ENCODE measurements at regions not wholly inside any gene's neighbourhood (a gene's known extent, or its start where the extent isn't known, plus 50 kb on each side); places are given as distances from the start of the nearest gene placed in this dataset.

- DNase-seq (ENCODE audit: low read depth, low spot score): no peak
- H3K9me3 ChIP-seq (ENCODE audit: low read depth, low read length): no peaks in the 10 kb centered on the region
- no peak overlapping the region for H3K4me3 ChIP-seq
- no peaks in the 10 kb centered on the region for H3K36me3 ChIP-seq (ENCODE audit: insufficient read depth, low read length)
- H3K9ac ChIP-seq (ENCODE audit: insufficient read length): no peak overlapping the region
- TF ChIP-seq EZH2 (IDR thresholded peaks at IDR 0.05) (no peak), FOXP2 (optimal IDR thresholded peaks at IDR 0.05; ENCODE audit: control extremely low read depth, extremely low read length, insufficient read depth) (no peak), POLR2AphosphoS5 (IDR thresholded peaks at IDR 0.05; ENCODE audit: borderline replicate concordance, low read depth, low read length) (no peak)
- no peak overlapping the region for H3K27ac ChIP-seq
These were observed 61.6 kb upstream of the GYPA start for GRCh38 chr4:144202081-144202480.

- Histone ChIP-seq H3K9me3 (ENCODE audit: low read depth, low read length) (no peaks in the 10 kb centered on the region), H3K27ac (no peak overlapping the region), H3K36me3 (ENCODE audit: insufficient read depth, low read length) (no peaks in the 10 kb centered on the region), H3K4me3 (no peak overlapping the region), H3K9ac (ENCODE audit: insufficient read length) (no peak overlapping the region)
- TF ChIP-seq POLR2AphosphoS5 (IDR thresholded peaks at IDR 0.05; ENCODE audit: borderline replicate concordance, low read depth, low read length): no peak
- TF ChIP-seq FOXP2 (optimal IDR thresholded peaks at IDR 0.05; ENCODE audit: control extremely low read depth, extremely low read length, insufficient read depth): no peak
- DNase-seq (ENCODE audit: low read depth, low spot score): no peak
These were observed 62.6 kb upstream of the GYPA start for GRCh38 chr4:144203155-144203554.

GRCh38 chr4:144204431-144204830 lies 63.9 kb upstream of the GYPA start:
- no peak for DNase-seq (ENCODE audit: low read depth, low spot score)

GRCh38 chr4:144206711-144207110 lies 66.2 kb upstream of the GYPA start:
- Histone ChIP-seq H3K9ac (ENCODE audit: insufficient read length) (no peak overlapping the region), H3K4me3 (no peak overlapping the region), H3K9me3 (ENCODE audit: low read depth, low read length) (no peaks in the 10 kb centered on the region), H3K27ac (no peak overlapping the region), H3K36me3 (ENCODE audit: insufficient read depth, low read length) (no peaks in the 10 kb centered on the region)
- DNase-seq (ENCODE audit: low read depth, low spot score): no peak
- TF ChIP-seq FOXP2 (optimal IDR thresholded peaks at IDR 0.05; ENCODE audit: control extremely low read depth, extremely low read length, insufficient read depth) (no peak), POLR2AphosphoS5 (IDR thresholded peaks at IDR 0.05; ENCODE audit: borderline replicate concordance, low read depth, low read length) (no peak), EZH2 (IDR thresholded peaks at IDR 0.05) (no peak)

More at GRCh38 chr4:144204431-144204830, 63.9 kb upstream of the GYPA start:
- Histone ChIP-seq H3K9ac (ENCODE audit: insufficient read length) (no peak overlapping the region), H3K9me3 (ENCODE audit: low read depth, low read length) (no peaks in the 10 kb centered on the region), H3K4me3 (no peak overlapping the region), H3K36me3 (ENCODE audit: insufficient read depth, low read length) (no peaks in the 10 kb centered on the region), H3K27ac (no peak overlapping the region)
- TF ChIP-seq EZH2 (IDR thresholded peaks at IDR 0.05) (no peak), POLR2AphosphoS5 (IDR thresholded peaks at IDR 0.05; ENCODE audit: borderline replicate concordance, low read depth, low read length) (no peak), FOXP2 (optimal IDR thresholded peaks at IDR 0.05; ENCODE audit: control extremely low read depth, extremely low read length, insufficient read depth) (no peak)

GRCh38 chr4:144208074-144208473 lies 67.6 kb upstream of the GYPA start:
- Histone ChIP-seq H3K9me3 (ENCODE audit: low read depth, low read length) (no peaks in the 10 kb centered on the region), H3K4me3 (no peak overlapping the region), H3K27ac (no peak overlapping the region), H3K9ac (ENCODE audit: insufficient read length) (no peak overlapping the region), H3K36me3 (ENCODE audit: insufficient read depth, low read length) (no peaks in the 10 kb centered on the region)
- TF ChIP-seq EZH2 (IDR thresholded peaks at IDR 0.05) (no peak), POLR2AphosphoS5 (IDR thresholded peaks at IDR 0.05; ENCODE audit: borderline replicate concordance, low read depth, low read length) (no peak), FOXP2 (optimal IDR thresholded peaks at IDR 0.05; ENCODE audit: control extremely low read depth, extremely low read length, insufficient read depth) (no peak)
- DNase-seq (ENCODE audit: low read depth, low spot score): no peak

GRCh38 chr4:144209491-144209890 lies 69.0 kb upstream of the GYPA start:
- Histone ChIP-seq H3K36me3 (ENCODE audit: insufficient read depth, low read length) (no peaks in the 10 kb centered on the region), H3K27ac (no peak overlapping the region), H3K9me3 (ENCODE audit: low read depth, low read length) (no peaks in the 10 kb centered on the region), H3K4me3 (no peak overlapping the region), H3K9ac (ENCODE audit: insufficient read length) (no peak overlapping the region)
- TF ChIP-seq FOXP2 (optimal IDR thresholded peaks at IDR 0.05; ENCODE audit: control extremely low read depth, extremely low read length, insufficient read depth): no peak
- TF ChIP-seq EZH2 (IDR thresholded peaks at IDR 0.05): no peak
- TF ChIP-seq POLR2AphosphoS5 (IDR thresholded peaks at IDR 0.05; ENCODE audit: borderline replicate concordance, low read depth, low read length): no peak
- no peak for DNase-seq (ENCODE audit: low read depth, low spot score)

GRCh38 chr4:144213371-144213770 lies 72.9 kb upstream of the GYPA start:
- Histone ChIP-seq H3K9ac (ENCODE audit: insufficient read length) (no peak overlapping the region), H3K27ac (no peak overlapping the region), H3K36me3 (ENCODE audit: insufficient read depth, low read length) (no peaks in the 10 kb centered on the region), H3K9me3 (ENCODE audit: low read depth, low read length) (no peaks in the 10 kb centered on the region), H3K4me3 (no peak overlapping the region)
- DNase-seq (ENCODE audit: low read depth, low spot score): no peak
- no peak for TF ChIP-seq FOXP2 (optimal IDR thresholded peaks at IDR 0.05; ENCODE audit: control extremely low read depth, extremely low read length, insufficient read depth)
- no peak for TF ChIP-seq POLR2AphosphoS5 (IDR thresholded peaks at IDR 0.05; ENCODE audit: borderline replicate concordance, low read depth, low read length)
- no peak for TF ChIP-seq EZH2 (IDR thresholded peaks at IDR 0.05)

- Histone ChIP-seq H3K36me3 (ENCODE audit: insufficient read depth, low read length) (no peaks in the 10 kb centered on the region), H3K4me3 (no peak overlapping the region), H3K9ac (ENCODE audit: insufficient read length) (no peak overlapping the region), H3K9me3 (ENCODE audit: low read depth, low read length) (0 out of 2 replicates have a peak, but pooled peaks cover 3% of the 10 kb centered on the region), H3K27ac (no peak overlapping the region)
- no peak for TF ChIP-seq EZH2 (IDR thresholded peaks at IDR 0.05)
- no peak for TF ChIP-seq FOXP2 (optimal IDR thresholded peaks at IDR 0.05; ENCODE audit: control extremely low read depth, extremely low read length, insufficient read depth)
- no peak for TF ChIP-seq POLR2AphosphoS5 (IDR thresholded peaks at IDR 0.05; ENCODE audit: borderline replicate concordance, low read depth, low read length)
- no peak for DNase-seq (ENCODE audit: low read depth, low spot score)
These were observed 82.6 kb upstream of the GYPA start for GRCh38 chr4:144223149-144223548.

DNA sequence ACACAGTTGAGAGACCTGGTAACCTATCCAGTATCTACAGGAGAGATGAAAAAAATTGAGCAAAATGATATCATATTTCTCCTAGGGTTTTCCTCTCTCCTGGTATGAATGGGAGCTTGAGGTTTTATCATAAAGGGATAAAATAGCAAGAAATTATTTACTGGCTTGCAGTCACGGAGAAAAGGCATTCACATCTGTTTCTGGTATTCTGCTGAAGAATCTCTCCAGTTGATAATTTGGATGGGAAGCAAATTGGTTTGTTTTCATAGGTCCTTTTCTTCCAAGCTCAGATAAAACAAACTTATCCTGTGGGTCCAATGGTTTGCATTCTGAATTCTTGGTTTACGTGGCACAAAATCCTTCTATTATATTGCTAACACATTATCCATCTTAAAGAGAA lies 83.1 kb upstream of the GYPA start:
- H3K9me3 ChIP-seq (ENCODE audit: low read depth, low read length): 0 out of 2 replicates have a peak, but pooled peaks cover 2% of the 10 kb centered on the region
- H3K9ac ChIP-seq (ENCODE audit: insufficient read length): no peak overlapping the region
- no peak for DNase-seq (ENCODE audit: low read depth, low spot score)
- TF ChIP-seq FOXP2 (optimal IDR thresholded peaks at IDR 0.05; ENCODE audit: control extremely low read depth, extremely low read length, insufficient read depth) (no peak), POLR2AphosphoS5 (IDR thresholded peaks at IDR 0.05; ENCODE audit: borderline replicate concordance, low read depth, low read length) (no peak), EZH2 (IDR thresholded peaks at IDR 0.05) (no peak)
- no peak overlapping the region for H3K4me3 ChIP-seq
- no peak overlapping the region for H3K27ac ChIP-seq
- no peaks in the 10 kb centered on the region for H3K36me3 ChIP-seq (ENCODE audit: insufficient read depth, low read length)
